ENCODE measurements at regions not wholly inside any gene's neighbourhood (a gene's known extent, or its start where the extent isn't known, plus 50 kb on each side); places are given as distances from the start of the nearest gene placed in this dataset.

- TF ChIP-seq CTCF (conservative IDR thresholded peaks at IDR 0.05 in 1 of 2, IDR thresholded peaks at IDR 0.05 in 1 of 2; ENCODE audit: low read depth in 1 of 2, low read length in 2 of 2) (no peak), EZH2 (IDR thresholded peaks at IDR 0.05; ENCODE audit: low read length, missing control alignments) (no peak)
Measured at GRCh38 chr7:11950942-11951341, 118.9 kb upstream of the THSD7A start.

All from fibroblast of lung (primary cell).